SK-N-SH (cell line): ENCODE measurements at regions not wholly inside any gene's neighbourhood (a gene's known extent, or its start where the extent isn't known, plus 50 kb on each side); places are given as distances from the start of the nearest gene placed in this dataset.
"Not testable (repeated sequence)": the region's sequence is repeated elsewhere in the genome, so short reads cannot be mapped to it uniquely, and the experiment has no call there.

Experiments used
- ELF1 ChIP-seq: IDR thresholded peaks from 2 replicates; pipeline ENCODE4 v1.4.0; 2012
- EP300 ChIP-seq, 2 experiments: IDR thresholded peaks; 2 replicates each; pipeline versions ENCODE4 v1.4.0 to v1.6.1; 2012; ENCODE audit warnings: borderline replicate concordance in 1 of 2, low read depth in 1 of 2, low read length in 1 of 2
- EZH2phosphoT487 ChIP-seq: fragments of 200-600 bp; sonication (generic); IDR thresholded peaks from 2 replicates; pipeline ENCODE4 v1.6.1; 2017; ENCODE audit warnings: low read depth, mixed run types, mild to moderate bottlenecking, antibody characterized with exemption, moderate library complexity, borderline replicate concordance
- FOXJ3 ChIP-seq: sonication (generic); formaldehyde crosslinking; IDR thresholded peaks from 2 replicates; pipeline ENCODE4 v1.5.1; 2020; ENCODE audit warnings: mild to moderate bottlenecking, missing genetic modification reagents
- MAX ChIP-seq: IDR thresholded peaks from 2 replicates; pipeline ENCODE4 v1.4.0; 2012; ENCODE audit warnings: low read depth
- MXI1 ChIP-seq: IDR thresholded peaks from 2 replicates; pipeline ENCODE4 v1.6.1; 2012; ENCODE audit warnings: mild to moderate bottlenecking, low read depth, low read length, improper control_type of control experiment
- POLR2AphosphoS5 ChIP-seq: IDR thresholded peaks from 2 replicates; pipeline ENCODE4 v1.6.1; 2012; ENCODE audit warnings: low read depth, low read length
- RAD21 ChIP-seq: IDR thresholded peaks from 2 replicates; pipeline ENCODE4 v1.6.1; 2012; ENCODE audit warnings: mild to moderate bottlenecking, low read length
- REST ChIP-seq: IDR thresholded peaks from 2 replicates; pipeline ENCODE4 v1.6.1; 2012; ENCODE audit warnings: mild to moderate bottlenecking, low read depth, low read length, moderate library complexity
- TAF1 ChIP-seq: IDR thresholded peaks from 2 replicates; pipeline ENCODE4 v1.6.1; 2012; ENCODE audit warnings: low read depth, mild to moderate bottlenecking, low read length, moderate library complexity, borderline replicate concordance
- ZBTB33 ChIP-seq: IDR thresholded peaks from 2 replicates; pipeline ENCODE4 v1.4.0; 2012; ENCODE audit warnings: low read depth, borderline replicate concordance
- TF ChIP-seq, protein P1 (sequence below): fragments of 200-600 bp; sonication (generic); IDR thresholded peaks from 2 replicates; pipeline ENCODE4 v1.6.1; 2017; ENCODE audit warnings: antibody characterized with exemption, mild to moderate bottlenecking, moderate library complexity
- TF ChIP-seq, protein P2 (sequence below): IDR thresholded peaks from 2 replicates; pipeline ENCODE4; 2012

- not testable (repeated sequence) for TF ChIP-seq MAX; MXI1; REST; EZH2phosphoT487; EP300 (IDR thresholded peaks at IDR 0.05; ENCODE audit: borderline replicate concordance in 1 of 2, low read depth in 1 of 2, low read length in 1 of 2); TAF1; ZBTB33; POLR2AphosphoS5; ELF1; RAD21; FOXJ3 (CRISPR knock-in tag)
- TF ChIP-seq, protein P1, sequence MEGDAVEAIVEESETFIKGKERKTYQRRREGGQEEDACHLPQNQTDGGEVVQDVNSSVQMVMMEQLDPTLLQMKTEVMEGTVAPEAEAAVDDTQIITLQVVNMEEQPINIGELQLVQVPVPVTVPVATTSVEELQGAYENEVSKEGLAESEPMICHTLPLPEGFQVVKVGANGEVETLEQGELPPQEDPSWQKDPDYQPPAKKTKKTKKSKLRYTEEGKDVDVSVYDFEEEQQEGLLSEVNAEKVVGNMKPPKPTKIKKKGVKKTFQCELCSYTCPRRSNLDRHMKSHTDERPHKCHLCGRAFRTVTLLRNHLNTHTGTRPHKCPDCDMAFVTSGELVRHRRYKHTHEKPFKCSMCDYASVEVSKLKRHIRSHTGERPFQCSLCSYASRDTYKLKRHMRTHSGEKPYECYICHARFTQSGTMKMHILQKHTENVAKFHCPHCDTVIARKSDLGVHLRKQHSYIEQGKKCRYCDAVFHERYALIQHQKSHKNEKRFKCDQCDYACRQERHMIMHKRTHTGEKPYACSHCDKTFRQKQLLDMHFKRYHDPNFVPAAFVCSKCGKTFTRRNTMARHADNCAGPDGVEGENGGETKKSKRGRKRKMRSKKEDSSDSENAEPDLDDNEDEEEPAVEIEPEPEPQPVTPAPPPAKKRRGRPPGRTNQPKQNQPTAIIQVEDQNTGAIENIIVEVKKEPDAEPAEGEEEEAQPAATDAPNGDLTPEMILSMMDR = not testable (repeated sequence)
- TF ChIP-seq, protein P2, sequence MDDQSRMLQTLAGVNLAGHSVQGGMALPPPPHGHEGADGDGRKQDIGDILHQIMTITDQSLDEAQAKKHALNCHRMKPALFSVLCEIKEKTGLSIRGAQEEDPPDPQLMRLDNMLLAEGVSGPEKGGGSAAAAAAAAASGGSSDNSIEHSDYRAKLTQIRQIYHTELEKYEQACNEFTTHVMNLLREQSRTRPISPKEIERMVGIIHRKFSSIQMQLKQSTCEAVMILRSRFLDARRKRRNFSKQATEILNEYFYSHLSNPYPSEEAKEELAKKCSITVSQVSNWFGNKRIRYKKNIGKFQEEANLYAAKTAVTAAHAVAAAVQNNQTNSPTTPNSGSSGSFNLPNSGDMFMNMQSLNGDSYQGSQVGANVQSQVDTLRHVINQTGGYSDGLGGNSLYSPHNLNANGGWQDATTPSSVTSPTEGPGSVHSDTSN = not testable (repeated sequence)
Measured at GRCh38 chr19:27814274-27814673, 1398.7 kb downstream of the UQCRFS1 start.
